ENCODE measurements at regions not wholly inside any gene's neighbourhood (a gene's known extent, or its start where the extent isn't known, plus 50 kb on each side); places are given as distances from the start of the nearest gene placed in this dataset.

DNA sequence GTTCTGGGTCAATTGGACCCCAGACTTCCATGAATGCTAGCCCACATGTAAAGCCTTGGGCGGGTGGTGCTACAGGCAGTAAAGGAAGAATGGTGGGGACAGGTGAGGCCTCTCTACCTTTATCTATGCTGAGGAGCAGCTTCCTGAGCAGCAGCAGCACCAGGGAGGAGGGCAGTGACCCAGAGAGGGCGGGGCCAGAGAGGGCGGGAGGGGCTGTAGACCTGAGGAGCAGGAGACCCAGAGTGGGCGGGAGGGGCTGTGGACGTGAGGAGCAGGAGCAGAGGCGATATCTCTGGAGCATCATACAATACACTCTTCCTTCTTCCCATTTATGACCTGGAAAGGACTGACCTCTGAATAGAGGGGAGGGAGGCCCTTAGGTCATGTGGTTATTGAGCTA lies 165.9 kb downstream of the MTRR start:
- no peak for DNase-seq (ENCODE audit: low read depth, low spot score)
- no peaks in the 10 kb centered on the region for H3K9me1 ChIP-seq (replicated peaks; ENCODE audit: control insufficient read depth, extremely low read depth, insufficient read depth, low read length)
- H2AFZ ChIP-seq (ENCODE audit: low read depth, low read length): no peak overlapping the region
- no peak overlapping the region for H3K4me3 ChIP-seq (replicated peaks in 1 of 3; ENCODE audit: insufficient read depth in 1 of 3, low read depth in 1 of 3, low read length in 3 of 3)
- H3K36me3 ChIP-seq (ENCODE audit: control insufficient read depth in 2 of 2, extremely low read depth in 1 of 2, insufficient read depth in 2 of 2, low read length in 2 of 2): no peaks in the 10 kb centered on the region
- H3K4me1 ChIP-seq (ENCODE audit: control insufficient read depth, extremely low read depth, insufficient read depth, low read length): no peaks in the 10 kb centered on the region
- no peaks in the 10 kb centered on the region for H4K20me1 ChIP-seq (replicated peaks; ENCODE audit: control insufficient read depth, extremely low read depth, insufficient read depth, low read length)
- no peak for TF ChIP-seq FOS (IDR thresholded peaks at IDR 0.05; ENCODE audit: borderline replicate concordance, insufficient read depth, low read length)
- no peak for TF ChIP-seq EZH2 (IDR thresholded peaks at IDR 0.05; ENCODE audit: borderline replicate concordance, low read depth, low read length, severe bottlenecking)
- TF ChIP-seq, protein P1, sequence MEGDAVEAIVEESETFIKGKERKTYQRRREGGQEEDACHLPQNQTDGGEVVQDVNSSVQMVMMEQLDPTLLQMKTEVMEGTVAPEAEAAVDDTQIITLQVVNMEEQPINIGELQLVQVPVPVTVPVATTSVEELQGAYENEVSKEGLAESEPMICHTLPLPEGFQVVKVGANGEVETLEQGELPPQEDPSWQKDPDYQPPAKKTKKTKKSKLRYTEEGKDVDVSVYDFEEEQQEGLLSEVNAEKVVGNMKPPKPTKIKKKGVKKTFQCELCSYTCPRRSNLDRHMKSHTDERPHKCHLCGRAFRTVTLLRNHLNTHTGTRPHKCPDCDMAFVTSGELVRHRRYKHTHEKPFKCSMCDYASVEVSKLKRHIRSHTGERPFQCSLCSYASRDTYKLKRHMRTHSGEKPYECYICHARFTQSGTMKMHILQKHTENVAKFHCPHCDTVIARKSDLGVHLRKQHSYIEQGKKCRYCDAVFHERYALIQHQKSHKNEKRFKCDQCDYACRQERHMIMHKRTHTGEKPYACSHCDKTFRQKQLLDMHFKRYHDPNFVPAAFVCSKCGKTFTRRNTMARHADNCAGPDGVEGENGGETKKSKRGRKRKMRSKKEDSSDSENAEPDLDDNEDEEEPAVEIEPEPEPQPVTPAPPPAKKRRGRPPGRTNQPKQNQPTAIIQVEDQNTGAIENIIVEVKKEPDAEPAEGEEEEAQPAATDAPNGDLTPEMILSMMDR (IDR thresholded peaks at IDR 0.05; ENCODE audit: extremely low read depth in 1 of 2, insufficient read depth in 1 of 2, low read depth in 1 of 2, low read length in 2 of 2): no peak
- no peak for TF ChIP-seq MYC (IDR thresholded peaks at IDR 0.05; ENCODE audit: low read depth, low read length)
- ChIA-PET CTCF (no interaction called here), POLR2A (no interaction called here)
- no peak overlapping the region for H3K4me2 ChIP-seq (ENCODE audit: insufficient read depth, low read length)
- FAIRE-seq: no peak
- no peaks in the 10 kb centered on the region for H3K9me3 ChIP-seq (replicated peaks; ENCODE audit: control insufficient read depth, insufficient read depth, low read length)
- H3K27me3 ChIP-seq (ENCODE audit: control insufficient read depth in 2 of 2, insufficient read depth in 2 of 2, low read length in 2 of 2): no peaks in the 10 kb centered on the region
- BruUV-seq (replicated peaks): no TSS peak
- no peaks in the 10 kb centered on the region for H3K79me2 ChIP-seq (ENCODE audit: control insufficient read depth, insufficient read depth, low read length)
- H3K27ac ChIP-seq (ENCODE audit: insufficient read depth, low read depth, low read length): no peak overlapping the region
- dilution Hi-C loops (cut with MboI; ENCODE audit: extremely low pct_ligation_motif_present, low sequenced_read_pairs): no loop called here
- intact Hi-C loops (cut with micrococcal nuclease): no loop called here
- no peak overlapping the region for H3K9ac ChIP-seq (replicated peaks; ENCODE audit: extremely low read depth, insufficient read depth, low read length)

DNA sequence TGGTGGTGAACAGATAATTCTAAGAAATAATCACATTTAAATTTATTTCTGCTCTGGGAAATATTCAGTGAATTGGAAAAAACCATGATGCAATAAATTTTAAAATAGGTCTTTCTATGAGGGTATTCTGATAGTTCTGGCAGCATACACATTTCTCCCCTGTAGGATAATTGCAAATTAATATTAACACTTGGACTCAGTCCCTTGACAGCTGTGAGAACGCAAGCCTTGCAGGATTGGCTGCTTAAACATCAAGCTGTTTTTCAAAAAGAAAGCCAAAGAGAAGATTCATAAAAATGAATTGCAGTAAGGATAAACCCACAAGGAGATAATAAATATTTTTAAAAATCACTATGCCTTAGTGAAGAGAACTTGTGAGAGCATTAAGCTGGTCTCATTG lies 180.0 kb downstream of the MTRR start:
- H3K27me3 ChIP-seq (ENCODE audit: control insufficient read depth in 2 of 2, insufficient read depth in 2 of 2, low read length in 2 of 2): no peaks in the 10 kb centered on the region
- H4K20me1 ChIP-seq (replicated peaks; ENCODE audit: control insufficient read depth, extremely low read depth, insufficient read depth, low read length): no peaks in the 10 kb centered on the region
- CTCF ChIA-PET: no interaction called here
- dilution Hi-C loops (cut with MboI; ENCODE audit: extremely low pct_ligation_motif_present, low sequenced_read_pairs): no loop called here
- no peaks in the 10 kb centered on the region for H3K4me1 ChIP-seq (ENCODE audit: control insufficient read depth, extremely low read depth, insufficient read depth, low read length)
- no peak overlapping the region for H3K4me3 ChIP-seq (replicated peaks in 1 of 3; ENCODE audit: insufficient read depth in 1 of 3, low read depth in 1 of 3, low read length in 3 of 3)
- no TSS peak for BruUV-seq (replicated peaks)
- TF ChIP-seq MYC (IDR thresholded peaks at IDR 0.05; ENCODE audit: low read depth, low read length) (no peak), JUN (IDR thresholded peaks at IDR 0.05; ENCODE audit: borderline replicate concordance, insufficient read depth, insufficient read length, low read depth) (no peak), POLR2A (IDR thresholded peaks at IDR 0.05; ENCODE audit: low read depth, low read length) (no peak), POLR2AphosphoS5 (IDR thresholded peaks at IDR 0.05; ENCODE audit: insufficient read depth, low read depth, low read length) (no peak), EZH2 (IDR thresholded peaks at IDR 0.05; ENCODE audit: borderline replicate concordance, low read depth, low read length, severe bottlenecking) (no peak), FOS (IDR thresholded peaks at IDR 0.05; ENCODE audit: borderline replicate concordance, insufficient read depth, low read length) (no peak), GATA2 (IDR thresholded peaks at IDR 0.05; ENCODE audit: insufficient read depth, insufficient read length, low read depth, low read length) (no peak)
- H3K36me3 ChIP-seq (ENCODE audit: control insufficient read depth in 2 of 2, extremely low read depth in 1 of 2, insufficient read depth in 2 of 2, low read length in 2 of 2): no peaks in the 10 kb centered on the region
- H3K4me2 ChIP-seq (ENCODE audit: insufficient read depth, low read length): no peak overlapping the region
- H3K79me2 ChIP-seq (ENCODE audit: control insufficient read depth, insufficient read depth, low read length): no peaks in the 10 kb centered on the region
- peaks cover 7% of the 10 kb centered on the region for H3K9me3 ChIP-seq (replicated peaks; ENCODE audit: control insufficient read depth, insufficient read depth, low read length)
- intact Hi-C loops (cut with micrococcal nuclease): no loop called here
- no peak overlapping the region for H3K27ac ChIP-seq (ENCODE audit: insufficient read depth, low read depth, low read length)
- no peak overlapping the region for H3K9ac ChIP-seq (replicated peaks; ENCODE audit: extremely low read depth, insufficient read depth, low read length)
- FAIRE-seq: no peak
- no peak for DNase-seq (ENCODE audit: low read depth, low spot score)
- H2AFZ ChIP-seq (ENCODE audit: low read depth, low read length): no peak overlapping the region
- POLR2A ChIA-PET: no interaction called here
- no peaks in the 10 kb centered on the region for H3K9me1 ChIP-seq (replicated peaks; ENCODE audit: control insufficient read depth, extremely low read depth, insufficient read depth, low read length)

All from endothelial cell of umbilical vein (primary cell).